Inflammatory macrophage (primary cell): ENCODE measurements at regions not wholly inside any gene's neighbourhood (a gene's known extent, or its start where the extent isn't known, plus 50 kb on each side); places are given as distances from the start of the nearest gene placed in this dataset.
"Not testable (repeated sequence)": the region's sequence is repeated elsewhere in the genome, so short reads cannot be mapped to it uniquely, and the experiment has no call there.

Experiments used
- DNase-seq, 2 donors: peaks; one replicate each; pipeline ENCODE4 v3.0.0-alpha.2; 2020 to 2022

DNA sequence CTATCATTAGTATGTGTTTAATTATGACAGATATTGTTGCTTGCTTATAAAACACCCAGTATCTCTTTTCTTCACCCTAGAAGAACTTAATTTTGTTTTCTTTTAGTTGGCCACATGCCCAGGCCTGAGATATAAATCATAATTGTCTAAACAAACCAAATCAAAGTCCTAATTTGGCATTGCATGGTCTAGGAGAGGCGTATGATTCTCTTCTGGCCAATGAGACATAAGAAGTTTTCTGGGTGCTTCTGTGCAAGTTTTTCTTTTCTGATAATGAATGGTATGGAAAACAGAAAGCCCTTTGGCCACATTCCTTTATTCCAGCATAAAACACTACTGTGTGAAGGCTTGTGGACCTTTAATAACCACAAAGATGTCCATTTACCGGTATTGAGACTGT lies 192.9 kb upstream of the CTSO start:
- no peak for DNase-seq

- DNase-seq: no peak
These were observed 191.3 kb upstream of the CTSO start for GRCh38 chr4:156144961-156145360.

- DNase-seq: no peak
These were observed 185.2 kb upstream of the CTSO start for GRCh38 chr4:156138781-156139280.

- no peak for DNase-seq
These were observed 184.2 kb upstream of the CTSO start for GRCh38 chr4:156137679-156138473.

GRCh38 chr4:156132196-156132595 lies 178.5 kb upstream of the CTSO start:
- no peak for DNase-seq

DNA sequence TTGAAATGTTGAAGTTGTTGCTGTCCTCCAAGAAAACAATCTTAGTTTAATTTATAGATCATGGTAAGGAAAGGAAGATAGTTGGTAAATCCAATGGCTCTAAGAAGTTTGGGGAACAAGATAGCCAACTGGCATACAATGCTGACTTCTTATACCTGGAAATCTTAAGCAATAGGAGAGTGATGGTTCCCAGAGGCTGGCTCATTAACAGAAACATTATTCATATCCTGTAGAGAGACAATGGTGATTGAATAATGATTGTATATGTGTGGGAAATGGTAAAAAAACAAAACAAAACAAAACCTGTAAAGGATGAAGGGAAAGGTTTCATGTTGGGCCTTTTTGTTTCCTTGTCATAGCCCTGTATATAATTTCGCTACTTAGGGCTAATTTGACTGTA lies 174.9 kb upstream of the CTSO start:
- no peak for DNase-seq

DNA sequence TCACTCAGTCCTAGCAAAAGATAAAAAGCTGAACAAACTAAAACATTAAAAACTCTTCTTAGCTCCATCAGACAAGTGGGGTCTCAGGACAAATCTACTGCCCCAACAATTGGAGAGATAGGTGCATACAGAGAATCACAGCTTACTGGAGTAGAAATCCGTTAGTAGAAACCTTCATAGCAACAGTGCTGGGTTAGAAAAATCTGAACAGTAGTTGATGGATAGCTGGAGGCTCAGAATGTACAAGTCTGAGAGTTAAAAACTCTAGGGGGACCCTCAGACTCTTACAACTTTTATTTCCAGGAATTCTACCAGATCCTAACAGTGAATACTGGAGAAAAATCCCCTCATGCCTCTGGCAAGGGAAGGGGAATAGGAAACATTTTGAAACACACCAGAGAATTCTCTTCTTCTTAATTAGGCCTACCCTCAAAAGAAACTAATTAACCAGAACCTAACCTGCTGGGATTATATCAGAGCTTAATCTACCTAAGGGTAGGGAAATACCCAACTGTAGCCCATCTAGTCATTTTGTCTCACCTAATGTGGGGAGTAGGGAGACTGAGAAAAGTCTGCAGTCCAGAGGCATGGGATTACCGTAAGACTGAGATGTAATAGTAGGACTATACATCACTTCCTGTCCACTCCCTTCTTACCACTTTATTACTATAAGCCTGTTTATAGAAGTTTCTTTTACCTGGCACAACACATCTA lies 165.0 kb upstream of the CTSO start:
- DNase-seq: no peak

- no peak for DNase-seq
These were observed 164.1 kb upstream of the CTSO start for GRCh38 chr4:156117743-156118142.

- DNase-seq: no peak
These were observed 163.3 kb upstream of the CTSO start for GRCh38 chr4:156116991-156117390.

DNA sequence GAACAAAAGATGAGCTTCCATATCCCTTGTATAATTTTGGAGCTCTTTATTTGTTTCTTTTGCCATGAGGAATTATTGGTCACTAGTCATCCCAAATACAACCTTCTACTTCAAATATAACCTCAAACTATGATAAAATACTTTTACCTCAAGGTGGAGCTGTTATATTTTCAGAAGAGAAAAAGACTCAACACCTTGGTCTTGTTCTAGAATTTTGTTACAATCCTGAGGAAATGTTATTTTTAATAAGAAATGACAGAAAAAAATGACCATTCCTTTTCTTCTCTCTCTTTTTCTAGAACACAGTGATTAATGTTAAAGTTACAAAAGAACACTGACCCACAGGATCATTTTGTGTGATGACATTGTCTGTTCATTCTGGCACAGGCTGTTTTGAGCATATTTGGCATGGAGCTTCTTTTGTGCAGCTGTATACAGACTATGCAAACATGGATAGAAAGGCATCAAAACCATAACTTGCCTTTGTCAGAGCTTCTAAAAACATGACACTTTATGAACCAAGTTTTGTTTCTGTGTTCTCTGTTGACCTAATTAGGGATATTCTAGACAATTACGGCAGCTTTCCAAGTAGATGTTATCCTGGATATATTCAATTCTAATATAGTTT lies 159.6 kb upstream of the CTSO start:
- DNase-seq: no peak

- DNase-seq: no peak
These were observed 158.0 kb upstream of the CTSO start for GRCh38 chr4:156111686-156112085.

DNA sequence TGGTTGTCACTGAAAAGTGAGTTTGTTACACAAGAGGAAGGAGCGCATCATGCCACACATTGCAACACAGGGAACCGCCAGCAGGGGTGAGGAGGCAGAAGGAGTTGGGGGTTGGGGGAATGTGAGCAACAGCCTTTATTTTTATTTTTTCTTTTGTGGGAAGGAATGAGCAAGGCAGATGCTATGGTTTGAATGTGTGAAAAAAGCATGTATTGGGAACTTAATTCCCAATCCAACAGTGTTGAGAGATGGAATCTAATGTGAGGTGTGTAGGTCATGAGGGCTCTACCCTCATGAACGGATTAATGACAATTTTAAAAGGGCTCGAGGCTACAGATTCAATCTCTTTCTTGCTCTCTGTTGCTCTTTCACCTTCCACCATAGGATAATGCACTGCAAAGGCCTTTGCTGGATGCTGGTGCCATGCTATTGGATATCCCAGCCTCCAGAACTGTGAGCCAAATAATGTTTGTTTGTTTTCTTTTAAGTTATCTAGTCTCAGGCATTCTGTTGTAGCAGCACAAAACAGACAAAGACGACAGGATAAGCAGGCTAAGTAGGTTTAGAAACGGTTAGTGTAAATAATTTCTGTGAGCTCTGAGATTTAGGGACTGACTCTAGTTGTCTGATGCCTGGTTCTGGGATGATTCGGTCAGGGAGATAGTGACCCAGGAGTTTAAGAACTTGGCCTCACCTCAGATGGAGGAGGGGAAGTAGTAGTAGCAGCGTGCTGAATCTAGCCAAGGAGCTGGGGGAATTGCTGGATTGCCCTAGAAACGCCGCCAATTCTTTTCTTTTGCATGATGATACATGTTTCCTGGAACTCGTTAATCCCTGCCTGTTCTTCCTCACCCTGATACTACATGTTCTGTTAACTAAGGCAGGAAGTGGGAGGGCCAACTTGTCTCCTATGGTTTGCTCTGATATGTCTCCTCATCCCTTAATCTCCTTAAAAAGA lies 156.6 kb upstream of the CTSO start:
- peak; percentile 12 to 26 for DNase-seq

GRCh38 chr4:156109087-156109486 lies 155.4 kb upstream of the CTSO start:
- DNase-seq: not testable (repeated sequence)

GRCh38 chr4:156103311-156103710 lies 149.6 kb upstream of the CTSO start:
- no peak for DNase-seq

DNA sequence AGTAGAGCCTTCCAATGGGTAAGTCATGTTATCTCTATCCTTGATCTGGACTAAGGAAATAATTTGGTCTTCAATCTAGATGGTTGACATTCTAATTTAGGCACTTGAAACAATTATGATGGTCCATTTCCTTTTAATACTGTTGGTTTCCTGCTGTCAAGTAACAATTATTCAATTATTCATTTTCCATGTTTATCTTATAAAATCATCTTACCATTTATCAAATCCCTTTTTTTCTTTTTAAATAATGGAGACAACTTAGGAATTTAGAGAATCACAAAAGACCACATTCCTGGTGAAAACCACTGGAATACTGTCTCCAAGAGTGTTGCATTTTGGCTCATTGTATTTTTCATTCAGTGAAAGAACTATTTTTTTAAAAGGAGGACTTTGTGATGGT lies 148.7 kb upstream of the CTSO start:
- no peak for DNase-seq

GRCh38 chr4:156101571-156101970 lies 147.9 kb upstream of the CTSO start:
- no peak for DNase-seq

DNA sequence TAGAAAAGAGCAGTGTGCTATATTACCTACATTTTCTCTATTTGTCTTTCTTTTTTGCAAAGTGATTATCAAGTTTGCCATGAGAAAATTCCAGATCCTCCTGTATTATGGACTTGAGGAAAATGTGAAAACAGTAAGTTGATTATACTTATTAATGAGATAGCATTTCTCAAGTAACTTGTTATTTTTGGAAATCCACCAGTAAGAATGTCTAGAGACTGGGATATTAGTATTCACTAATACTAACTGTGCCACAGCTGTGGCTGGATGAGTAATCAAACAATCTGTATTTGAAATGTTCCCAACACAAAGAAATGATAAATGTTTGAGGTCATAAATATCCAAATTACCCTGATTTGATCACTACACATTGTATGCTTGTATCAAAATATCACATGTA lies 147.0 kb upstream of the CTSO start:
- DNase-seq: no peak

DNA sequence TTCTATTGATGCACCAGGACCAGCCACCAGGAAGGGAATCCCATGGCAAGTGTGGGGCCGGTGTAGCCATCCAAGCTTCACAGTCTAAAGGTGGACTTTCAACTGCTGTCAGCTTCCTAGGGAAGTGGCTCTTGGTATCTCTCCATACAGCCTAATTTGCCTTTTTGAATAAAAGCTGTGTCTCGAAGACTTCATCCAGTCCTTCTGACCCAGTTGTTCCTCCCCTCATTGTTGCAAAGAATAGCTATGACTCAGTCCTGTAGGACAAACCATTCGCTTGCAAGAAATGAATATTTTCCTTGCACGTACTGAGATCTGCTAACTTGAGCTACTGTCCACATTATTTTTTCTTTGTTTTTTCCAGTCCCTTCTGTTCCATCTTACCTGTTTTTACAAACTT lies 145.1 kb upstream of the CTSO start:
- DNase-seq: no peak

DNA sequence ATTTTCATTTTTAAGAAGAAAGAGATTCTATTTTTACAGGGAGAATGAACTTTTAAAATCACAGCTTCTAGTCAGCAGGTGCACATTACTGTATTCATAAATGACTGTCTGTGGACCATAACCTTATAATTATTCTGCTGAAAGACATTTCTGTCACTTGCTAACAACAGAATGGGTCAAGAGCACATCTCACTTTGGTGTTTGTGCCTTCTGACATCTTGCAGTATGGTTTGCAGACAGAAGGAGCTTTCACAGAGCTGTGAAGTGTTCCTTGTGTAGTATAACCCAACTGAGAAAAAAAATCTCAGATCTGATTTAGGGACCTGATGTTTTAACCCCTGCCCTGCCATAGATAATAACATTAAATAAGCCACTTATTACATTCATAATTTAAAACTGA lies 131.4 kb upstream of the CTSO start:
- DNase-seq: no peak

DNA sequence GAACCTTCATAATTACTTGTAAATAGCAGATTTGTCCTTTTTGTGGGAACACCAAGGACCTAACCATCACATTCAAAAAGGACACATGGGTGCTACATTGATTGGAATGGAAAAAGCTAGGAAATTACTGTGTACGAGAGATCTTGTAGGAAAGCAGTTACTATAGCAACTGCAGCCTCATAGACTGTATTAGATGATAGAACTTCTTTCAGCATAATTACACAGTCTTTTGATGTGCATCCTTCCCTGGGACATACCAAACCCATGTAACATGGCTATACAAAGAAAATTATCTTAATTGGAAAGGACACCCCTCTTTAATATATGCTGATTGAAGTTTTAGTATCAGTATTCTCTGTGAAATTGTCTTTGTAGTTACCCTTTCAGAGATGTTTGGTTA lies 130.7 kb upstream of the CTSO start:
- no peak for DNase-seq

DNA sequence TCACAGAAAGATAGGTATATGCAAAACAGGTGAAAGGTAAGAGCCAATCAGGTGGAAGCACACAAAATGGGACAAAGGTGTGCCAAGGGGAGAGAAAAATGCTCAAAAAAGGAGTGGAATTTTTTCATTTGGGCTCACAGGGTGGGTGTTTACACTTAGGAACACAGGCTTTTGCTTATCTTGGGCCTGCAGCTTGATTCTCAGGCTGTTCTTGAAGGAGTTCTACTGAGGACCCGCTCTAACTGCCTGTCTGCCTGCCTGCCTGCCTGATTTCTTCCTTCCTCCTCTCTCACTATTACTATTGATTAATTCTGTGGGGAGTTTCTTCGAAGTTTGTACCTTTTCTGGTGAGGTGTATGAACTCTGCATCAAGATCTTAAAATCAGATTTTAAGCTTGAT lies 120.3 kb upstream of the CTSO start:
- no peak for DNase-seq

DNA sequence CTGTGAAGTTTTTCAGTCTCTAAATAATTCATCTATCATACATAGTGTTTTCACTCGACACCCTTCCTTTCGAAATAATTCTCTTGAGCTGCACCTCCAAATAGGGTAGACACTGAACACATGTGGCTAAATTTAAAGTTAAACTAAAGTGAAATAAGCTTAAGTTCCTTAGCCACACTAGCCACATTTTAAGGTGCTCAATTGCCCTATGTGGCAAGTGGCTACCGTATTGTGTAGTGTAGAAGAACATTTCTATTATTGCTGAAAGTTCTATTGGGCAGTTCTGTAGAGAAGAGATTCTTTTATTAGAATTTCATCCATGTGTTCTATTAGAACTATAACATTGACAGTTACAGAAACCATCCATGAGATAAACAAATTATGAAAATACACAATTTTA lies 107.0 kb upstream of the CTSO start:
- DNase-seq: no peak

- no peak for DNase-seq
These were observed 99.5 kb upstream of the CTSO start for GRCh38 chr4:156053174-156053573.
